ENCODE measurements at regions not wholly inside any gene's neighbourhood (a gene's known extent, or its start where the extent isn't known, plus 50 kb on each side); places are given as distances from the start of the nearest gene placed in this dataset.

DNA sequence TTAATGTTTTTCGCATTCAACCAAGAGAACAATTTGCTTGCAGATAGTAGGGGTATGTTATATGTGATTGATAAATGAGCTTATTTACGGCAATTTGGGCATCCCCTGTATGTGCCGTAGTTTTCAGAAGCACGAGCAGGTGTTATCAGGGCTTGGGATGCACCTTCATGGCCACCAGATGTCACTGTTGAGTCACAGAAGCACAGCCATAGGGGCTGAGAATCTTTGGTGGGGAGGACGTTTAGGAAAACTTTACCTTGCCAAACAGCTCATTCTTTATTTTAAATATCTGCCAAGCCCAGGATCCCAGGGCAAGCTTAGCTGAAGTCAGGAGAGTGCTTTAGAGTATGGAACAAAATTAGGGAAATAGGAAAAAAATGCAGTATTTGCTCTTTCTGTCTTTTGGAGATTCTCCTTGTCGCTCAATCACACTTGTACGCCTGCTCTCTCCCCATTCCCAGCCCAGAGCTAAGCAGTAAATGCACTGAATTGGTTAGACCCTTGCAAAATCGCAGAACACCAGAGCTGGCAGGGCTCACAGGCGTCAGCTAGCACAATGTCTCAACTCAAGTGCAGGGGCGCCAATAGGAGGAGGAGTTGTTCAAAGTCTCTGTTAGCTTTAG is 93.6 kb upstream of the MPHOSPH6 start:
- whole genome bisulfite sequencing (ENCODE audit: insufficient coverage) = 57% methylated on average over 8 of the region's 10 CpGs

DNA sequence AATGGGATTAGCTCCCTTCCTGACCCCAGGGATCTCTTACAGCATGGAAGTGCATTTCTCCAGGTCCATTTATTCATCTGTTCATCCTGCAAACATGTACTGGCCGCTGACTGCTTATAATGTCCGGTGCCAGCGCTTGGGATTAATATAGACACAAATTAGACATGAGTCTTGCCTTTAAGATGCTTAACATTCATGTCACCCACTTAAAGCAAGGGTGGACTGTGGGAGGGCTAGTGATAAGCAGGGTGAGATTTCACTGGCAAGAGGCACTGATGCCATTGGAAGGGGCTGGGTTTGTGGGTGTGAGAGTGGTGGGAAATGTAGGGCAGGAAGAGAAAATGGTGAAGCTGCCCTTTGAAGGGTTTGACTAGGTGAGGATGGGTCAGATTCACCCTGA is 92.2 kb upstream of the MPHOSPH6 start:
- Mint-ChIP-seq H3K9me3 (peaks cover 5 to 10% (median 8%) of the 10 kb centered on the region in 7 donors), H3K36me3 (no peaks in the 10 kb centered on the region), H3K27me3 (ENCODE audit: low read depth in 3 of 3) (peaks cover 8 to 10% (median 8%) of the 10 kb centered on the region in 3 donors), H3K4me3 (no peak overlapping the region), H3K27ac (no peak overlapping the region), H3K4me1 (no peaks in the 10 kb centered on the region)
- no peaks in the 10 kb centered on the region for H3K4me1 ChIP-seq (ENCODE audit: control insufficient read depth in 1 of 2, insufficient read depth in 2 of 2, low read length in 2 of 2)
- no CpG with 5 or more reads among the region's 3 CpGs for WGBS (ENCODE audit: insufficient coverage)
- no peaks in the 10 kb centered on the region for H4K20me1 ChIP-seq (ENCODE audit: insufficient read depth, low read length)
- no peak overlapping the region for H3K4me3 ChIP-seq (replicated peaks in 1 of 3; ENCODE audit: low read depth in 2 of 3, low read length in 3 of 3)
- H2AFZ ChIP-seq (ENCODE audit: insufficient read depth, low read depth, low read length, poor library complexity, severe bottlenecking) = no peak overlapping the region
- TF ChIP-seq, protein P1, sequence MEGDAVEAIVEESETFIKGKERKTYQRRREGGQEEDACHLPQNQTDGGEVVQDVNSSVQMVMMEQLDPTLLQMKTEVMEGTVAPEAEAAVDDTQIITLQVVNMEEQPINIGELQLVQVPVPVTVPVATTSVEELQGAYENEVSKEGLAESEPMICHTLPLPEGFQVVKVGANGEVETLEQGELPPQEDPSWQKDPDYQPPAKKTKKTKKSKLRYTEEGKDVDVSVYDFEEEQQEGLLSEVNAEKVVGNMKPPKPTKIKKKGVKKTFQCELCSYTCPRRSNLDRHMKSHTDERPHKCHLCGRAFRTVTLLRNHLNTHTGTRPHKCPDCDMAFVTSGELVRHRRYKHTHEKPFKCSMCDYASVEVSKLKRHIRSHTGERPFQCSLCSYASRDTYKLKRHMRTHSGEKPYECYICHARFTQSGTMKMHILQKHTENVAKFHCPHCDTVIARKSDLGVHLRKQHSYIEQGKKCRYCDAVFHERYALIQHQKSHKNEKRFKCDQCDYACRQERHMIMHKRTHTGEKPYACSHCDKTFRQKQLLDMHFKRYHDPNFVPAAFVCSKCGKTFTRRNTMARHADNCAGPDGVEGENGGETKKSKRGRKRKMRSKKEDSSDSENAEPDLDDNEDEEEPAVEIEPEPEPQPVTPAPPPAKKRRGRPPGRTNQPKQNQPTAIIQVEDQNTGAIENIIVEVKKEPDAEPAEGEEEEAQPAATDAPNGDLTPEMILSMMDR (IDR thresholded peaks at IDR 0.05) = no peak
- no peaks in the 10 kb centered on the region for H3K36me3 ChIP-seq (replicated peaks in 1 of 2; ENCODE audit: control insufficient read depth in 1 of 2, insufficient read depth in 2 of 2, low read length in 2 of 2)
- peaks cover 0 to 7% of the 10 kb centered on the region in 2 donors for H3K9me3 ChIP-seq (replicated peaks in 1 of 2; ENCODE audit: control insufficient read depth in 1 of 2, insufficient read depth in 1 of 2, low read length in 2 of 2)
- no peak overlapping the region for H3K27ac ChIP-seq (ENCODE audit: low read depth in 1 of 2, low read length in 2 of 2)
- no peak overlapping the region for H3K4me2 ChIP-seq (replicated peaks; ENCODE audit: extremely low read depth, low read length, poor library complexity, severe bottlenecking)
- no peak for DNase-seq
- intact Hi-C loops (cut with micrococcal nuclease) = loop anchor here in 1 of 2 donors (10.0 kb wide), 1 partner anchor 953 kb away; no protein-coding TSS in a partner anchor
- H3K79me2 ChIP-seq (ENCODE audit: insufficient read depth, low read length) = no peaks in the 10 kb centered on the region
- no peak overlapping the region for H3K9ac ChIP-seq (ENCODE audit: insufficient read depth, low read length, poor library complexity, severe bottlenecking)
- peaks cover 0 to 2% of the 10 kb centered on the region in 2 donors for H3K27me3 ChIP-seq (ENCODE audit: control insufficient read depth in 2 of 2, insufficient read depth in 2 of 2, low read length in 2 of 2)

More for the DNA sequence above, 93.6 kb upstream of the MPHOSPH6 start:
- peaks cover 7 to 19% (median 12%) of the 10 kb centered on the region in 7 donors for H3K9me3 Mint-ChIP-seq
- H3K4me1 Mint-ChIP-seq = no peaks in the 10 kb centered on the region
- H3K4me2 ChIP-seq (replicated peaks; ENCODE audit: extremely low read depth, low read length, poor library complexity, severe bottlenecking) = no peak overlapping the region
- TF ChIP-seq, protein P1 (IDR thresholded peaks at IDR 0.05) = peak; percentile 94
- H3K4me3 Mint-ChIP-seq = no peak overlapping the region
- H3K4me3 ChIP-seq (replicated peaks in 1 of 3; ENCODE audit: low read depth in 2 of 3, low read length in 3 of 3) = no peak overlapping the region
- H3K27ac Mint-ChIP-seq = no peak overlapping the region
- peaks cover 3 to 12% of the 10 kb centered on the region in 2 donors for H3K9me3 ChIP-seq (replicated peaks in 1 of 2; ENCODE audit: control insufficient read depth in 1 of 2, insufficient read depth in 1 of 2, low read length in 2 of 2)
- H3K27ac ChIP-seq (ENCODE audit: low read depth in 1 of 2, low read length in 2 of 2) = no peak overlapping the region
- peaks cover 8 to 9% (median 9%) of the 10 kb centered on the region in 3 donors for H3K27me3 Mint-ChIP-seq (ENCODE audit: low read depth in 3 of 3)
- H2AFZ ChIP-seq (ENCODE audit: insufficient read depth, low read depth, low read length, poor library complexity, severe bottlenecking) = no peak overlapping the region
- H3K9ac ChIP-seq (ENCODE audit: insufficient read depth, low read length, poor library complexity, severe bottlenecking) = no peak overlapping the region
- H3K79me2 ChIP-seq (ENCODE audit: insufficient read depth, low read length) = no peaks in the 10 kb centered on the region
- H4K20me1 ChIP-seq (ENCODE audit: insufficient read depth, low read length) = no peaks in the 10 kb centered on the region
- H3K36me3 Mint-ChIP-seq = no peaks in the 10 kb centered on the region
- intact Hi-C loops (cut with micrococcal nuclease) = loop anchor here in 1 of 2 donors (10.0 kb wide), 1 partner anchor 951 kb away; no protein-coding TSS in a partner anchor
- no peaks in the 10 kb centered on the region for H3K4me1 ChIP-seq (ENCODE audit: control insufficient read depth in 1 of 2, insufficient read depth in 2 of 2, low read length in 2 of 2)
- DNase-seq = peak; percentile 12 to 49 (median 39)
- H3K27me3 ChIP-seq (ENCODE audit: control insufficient read depth in 2 of 2, insufficient read depth in 2 of 2, low read length in 2 of 2) = peaks cover 0 to 2% of the 10 kb centered on the region in 2 donors
- no peaks in the 10 kb centered on the region for H3K36me3 ChIP-seq (replicated peaks in 1 of 2; ENCODE audit: control insufficient read depth in 1 of 2, insufficient read depth in 2 of 2, low read length in 2 of 2)

Data from CD14-positive monocyte (primary cell).